Astrocyte of the hippocampus (primary cell): ENCODE measurements at regions not wholly inside any gene's neighbourhood (a gene's known extent, or its start where the extent isn't known, plus 50 kb on each side); places are given as distances from the start of the nearest gene placed in this dataset.

ENCODE experiments used
- DNase-seq: peaks from one replicate; pipeline ENCODE4 v3.0.0; 2011; ENCODE audit warnings: low read depth, low spot score

DNA sequence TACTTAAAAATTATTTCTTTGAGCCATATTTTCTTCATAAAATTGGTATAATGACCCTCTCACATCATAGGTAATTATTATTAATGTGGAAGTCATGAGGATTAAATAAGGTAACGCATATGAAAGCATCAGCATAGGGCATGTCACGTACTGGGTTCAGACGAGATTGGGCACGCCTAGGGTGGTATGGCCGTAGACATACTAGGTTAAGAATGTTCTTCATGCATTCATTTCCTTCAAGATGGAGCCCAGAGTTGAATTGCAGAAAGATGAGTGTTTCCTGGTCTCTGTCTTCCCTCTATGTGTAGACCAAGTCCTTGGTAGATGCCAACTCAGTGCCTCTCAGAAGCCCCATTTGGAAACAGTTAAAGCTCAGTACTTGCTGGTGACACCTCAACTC lies 174.1 kb upstream of the CLINT1 start:
- DNase-seq, result no peak

DNA sequence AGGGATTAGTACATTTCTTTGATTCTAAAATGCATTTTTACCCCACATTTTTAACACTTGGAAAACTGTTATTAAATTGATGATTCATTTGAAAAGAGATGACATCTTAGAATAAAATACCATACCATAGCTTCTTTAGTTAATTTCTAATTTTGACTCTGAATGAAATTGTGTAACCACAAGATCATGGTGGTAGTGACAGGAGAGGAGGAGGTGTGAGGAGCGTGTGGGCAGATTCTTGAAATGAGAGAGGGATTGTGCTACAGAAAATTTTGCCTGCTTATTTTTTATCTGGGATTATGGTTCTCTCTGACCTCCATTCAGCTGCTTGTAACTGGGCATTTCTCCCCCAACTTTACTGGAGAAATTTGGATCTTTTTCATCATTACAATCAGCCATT lies 173.3 kb upstream of the CLINT1 start:
- DNase-seq, result no peak

DNA sequence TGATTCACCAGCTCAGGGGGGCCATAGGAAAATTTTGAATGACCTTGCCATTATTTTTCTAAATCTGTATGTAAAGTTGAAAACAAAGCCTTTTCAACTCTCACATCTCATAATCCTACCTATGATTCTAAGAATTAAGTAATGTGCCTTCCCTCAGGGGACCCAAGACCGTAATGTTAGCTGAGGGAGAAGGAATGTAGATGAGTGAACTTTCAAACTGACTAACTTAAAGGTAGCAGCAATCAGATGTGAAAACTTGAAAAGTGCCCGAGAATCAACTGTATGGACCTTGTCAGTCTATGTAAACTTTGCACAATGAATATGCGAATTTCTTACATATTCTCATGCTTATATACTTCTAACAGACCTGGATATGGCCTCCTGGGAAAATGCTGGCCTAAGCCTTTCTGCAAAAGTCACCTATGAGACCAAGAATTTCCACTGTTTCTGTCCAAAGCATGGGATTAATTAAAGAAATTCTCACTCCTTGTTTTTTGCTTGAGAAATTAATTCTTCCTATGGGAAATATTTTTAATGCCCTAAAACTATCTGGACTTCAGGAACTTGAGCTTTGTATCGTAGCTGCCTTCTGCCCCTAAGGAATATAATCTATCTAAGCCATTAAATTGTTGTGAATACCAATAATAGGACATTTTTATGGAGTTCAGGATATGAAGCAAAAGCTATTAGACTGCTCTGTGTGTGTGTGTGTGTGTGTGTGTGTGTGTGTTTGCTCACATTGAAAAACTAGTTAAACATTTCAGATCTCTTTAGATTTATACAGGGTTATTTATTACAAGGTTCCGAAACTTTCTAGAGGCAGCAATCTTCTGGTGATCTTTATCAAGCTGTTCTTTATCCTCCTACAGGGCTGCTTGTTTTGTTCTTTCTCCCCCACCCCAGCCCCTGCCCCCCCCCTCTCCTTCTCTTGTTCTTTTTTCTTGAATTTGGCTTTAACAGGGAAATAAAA lies 169.1 kb upstream of the CLINT1 start:
- no peak for DNase-seq

DNA sequence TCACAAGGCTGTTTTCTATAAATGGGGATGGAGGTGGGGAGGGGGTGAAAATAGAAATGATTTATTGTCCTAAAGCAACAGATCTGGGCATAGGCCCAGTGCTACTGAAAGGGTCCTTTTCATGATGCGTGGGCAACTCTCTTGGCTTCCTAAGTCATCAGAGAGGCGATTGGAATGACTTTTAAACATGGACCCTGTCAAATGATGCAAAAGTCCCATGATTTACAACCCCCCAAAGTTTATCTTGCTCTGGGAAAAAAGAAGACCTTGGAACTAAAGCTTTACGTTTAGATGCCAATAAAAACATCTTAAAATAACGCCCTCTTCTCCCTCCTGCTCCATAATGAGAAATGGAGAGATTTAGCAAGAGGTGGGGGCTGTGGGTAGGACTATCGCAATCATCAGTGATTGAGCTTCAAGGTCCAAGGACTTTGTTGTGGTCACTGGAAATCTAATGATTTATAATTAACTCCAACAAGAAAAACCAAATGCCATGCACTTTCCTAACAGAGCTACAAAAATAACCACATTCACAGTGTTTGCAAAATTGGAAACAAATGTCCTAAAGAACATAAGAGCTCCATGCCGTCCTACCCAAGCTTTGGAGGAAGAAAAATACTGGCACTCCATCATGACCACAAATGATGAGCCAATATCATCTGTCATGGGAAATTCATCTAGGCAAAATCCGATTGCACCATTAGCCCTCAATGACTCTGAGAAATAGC lies 167.5 kb upstream of the CLINT1 start:
- peak; percentile 22 for DNase-seq

DNA sequence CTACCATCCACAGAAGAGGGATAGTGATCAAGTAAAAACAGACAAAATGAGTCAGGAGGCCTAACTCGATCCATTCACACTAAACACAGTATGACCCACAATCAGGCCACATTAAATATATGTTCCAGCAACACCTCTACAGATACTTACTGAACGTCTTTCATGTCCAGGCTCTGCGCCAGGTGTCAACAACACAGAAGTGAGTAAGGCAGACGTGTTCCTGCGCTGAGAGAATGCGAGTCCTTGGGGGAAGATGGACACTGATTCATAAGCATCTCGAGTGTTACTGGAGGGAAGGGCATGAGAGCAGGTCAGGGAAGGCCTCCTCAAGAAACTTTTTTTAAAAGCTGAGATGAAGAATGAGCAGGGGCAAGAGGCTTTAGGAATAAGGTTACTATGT lies 164.3 kb upstream of the CLINT1 start:
- no peak for DNase-seq

DNA sequence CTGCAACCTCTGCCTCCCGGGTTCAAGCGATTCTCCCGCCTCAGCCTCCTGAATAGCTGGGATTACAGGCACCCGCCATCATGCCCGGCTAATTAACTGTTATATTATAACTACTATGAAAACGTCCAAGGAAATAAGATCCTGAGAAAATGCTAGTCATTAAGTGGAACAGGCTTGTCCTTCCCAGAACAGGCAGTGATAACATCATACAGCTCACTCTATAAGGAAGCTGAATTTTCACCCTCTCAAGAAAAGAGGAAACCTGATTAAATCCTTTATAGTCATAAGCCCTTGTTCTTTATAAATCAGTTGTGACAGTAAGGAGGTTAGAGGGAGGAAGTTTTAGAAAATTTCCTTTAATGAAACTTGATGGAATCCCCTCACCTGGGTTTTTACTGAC lies 163.9 kb upstream of the CLINT1 start:
- DNase-seq, result no peak

DNA sequence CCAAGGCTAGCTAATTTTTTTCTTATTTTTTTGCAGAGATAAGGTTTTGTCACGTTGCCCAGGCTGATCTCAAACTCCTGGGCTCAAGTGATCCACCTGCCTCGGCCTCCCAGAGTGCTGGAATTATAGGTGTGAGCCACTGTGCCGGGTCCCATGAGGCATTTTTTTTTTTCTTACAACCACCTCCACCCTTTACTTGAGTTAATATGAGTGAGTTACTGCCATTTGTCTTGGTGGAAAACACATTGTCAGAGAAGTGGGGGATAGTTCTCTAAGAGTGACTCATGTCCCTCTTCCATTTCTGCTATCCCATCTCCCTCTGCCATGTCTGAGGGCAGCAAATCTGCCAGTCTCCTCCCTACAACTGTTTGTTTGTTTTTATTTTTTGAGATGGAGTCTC lies 163.4 kb upstream of the CLINT1 start:
- no peak for DNase-seq

DNA sequence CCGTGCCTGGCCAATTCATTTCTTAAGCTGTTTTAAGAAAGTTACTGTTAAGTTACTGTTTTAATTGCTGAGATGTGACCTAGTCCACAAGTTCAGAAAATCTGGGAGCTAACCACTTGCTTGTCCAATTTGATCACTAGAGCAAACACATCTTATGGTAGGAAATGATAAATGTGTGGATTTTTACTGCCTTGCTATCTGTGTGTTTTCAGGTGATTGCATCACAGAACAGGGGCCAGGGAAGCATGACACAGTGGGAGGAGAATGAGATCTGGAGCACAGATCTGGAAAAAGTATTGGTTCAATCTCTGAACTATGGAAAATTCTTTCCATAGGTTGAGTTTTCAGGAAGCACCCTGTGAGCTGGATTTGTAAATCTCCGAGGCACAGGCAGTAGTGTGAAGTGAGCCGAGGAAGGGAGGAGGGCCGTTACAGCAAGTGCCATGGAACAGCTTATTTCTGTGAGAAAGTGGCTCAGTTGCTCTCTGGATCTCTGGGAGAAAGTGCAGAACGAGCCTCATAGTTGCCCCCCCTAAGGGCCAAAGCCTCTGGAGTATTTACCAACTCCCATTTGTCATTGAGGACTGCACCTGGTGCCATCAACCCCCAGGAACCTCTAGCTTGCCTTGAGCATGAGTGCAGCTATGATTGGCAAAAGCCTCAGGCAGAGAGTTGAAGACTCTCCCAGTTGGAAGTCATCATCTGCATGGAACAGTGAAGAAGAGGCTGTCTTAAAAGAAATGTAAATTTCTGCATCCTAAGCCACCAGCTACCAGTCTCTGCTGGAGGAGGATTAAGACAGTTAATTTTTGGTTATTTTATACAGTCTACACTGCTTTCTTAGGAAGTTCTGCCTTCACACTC lies 161.8 kb upstream of the CLINT1 start:
- no peak for DNase-seq

DNA sequence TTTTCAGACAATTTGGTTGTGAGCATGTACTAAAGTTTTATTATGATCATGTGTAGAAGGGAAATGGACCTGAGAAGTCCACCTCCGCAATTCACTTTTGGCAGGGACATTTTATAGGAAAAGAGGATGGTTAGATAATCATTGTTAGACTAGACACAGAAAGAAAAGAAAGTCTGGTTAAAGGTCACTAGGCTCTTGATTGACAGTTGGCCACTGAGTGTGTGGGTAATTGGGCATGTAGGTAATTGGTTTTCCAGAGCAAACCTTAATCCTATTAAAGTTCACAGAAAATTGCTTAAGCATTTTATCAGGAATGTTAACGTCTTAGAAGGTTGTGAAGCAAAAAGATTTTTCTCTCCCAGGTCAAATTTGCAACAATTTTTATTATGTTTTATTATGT lies 158.5 kb upstream of the CLINT1 start:
- no peak for DNase-seq

DNA sequence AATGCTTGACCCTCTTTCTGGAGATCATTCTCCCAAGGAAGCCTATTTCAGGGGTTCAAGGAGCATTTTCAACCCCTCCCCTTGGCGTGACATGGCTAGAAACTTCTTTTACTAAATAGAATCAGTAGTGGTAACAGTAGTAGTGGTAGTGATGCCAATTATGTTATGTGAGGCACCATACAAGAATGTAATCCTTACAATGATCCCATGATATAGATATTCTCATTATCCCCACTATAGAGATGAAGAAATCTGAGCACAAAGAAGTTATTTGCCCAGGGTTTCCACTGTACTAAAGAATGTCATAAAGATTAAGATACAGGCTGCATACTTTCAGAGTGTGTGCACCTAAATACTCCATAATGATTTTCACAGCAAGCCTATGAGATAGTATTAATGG lies 155.4 kb upstream of the CLINT1 start:
- DNase-seq, result no peak

DNA sequence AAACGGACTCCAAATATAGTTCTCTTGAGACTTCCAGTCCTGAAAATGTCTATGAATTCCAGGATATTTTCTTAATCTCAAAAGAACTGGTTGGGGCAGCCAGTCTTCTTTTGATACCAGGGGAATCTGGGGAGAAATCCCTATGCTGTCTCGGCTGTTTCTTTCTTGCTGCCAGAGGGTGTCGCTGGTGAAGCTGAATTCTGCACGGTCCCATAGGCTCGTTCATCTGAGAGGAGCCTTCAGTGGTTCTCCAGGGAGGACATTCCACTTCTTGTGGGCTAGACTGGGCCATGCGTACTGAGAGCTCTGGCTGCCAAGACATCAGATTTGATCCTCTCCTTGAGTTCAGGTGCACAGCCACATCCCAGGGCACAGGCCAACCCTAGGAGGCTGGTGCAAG lies 155.0 kb upstream of the CLINT1 start:
- peak; percentile 60 for DNase-seq

DNA sequence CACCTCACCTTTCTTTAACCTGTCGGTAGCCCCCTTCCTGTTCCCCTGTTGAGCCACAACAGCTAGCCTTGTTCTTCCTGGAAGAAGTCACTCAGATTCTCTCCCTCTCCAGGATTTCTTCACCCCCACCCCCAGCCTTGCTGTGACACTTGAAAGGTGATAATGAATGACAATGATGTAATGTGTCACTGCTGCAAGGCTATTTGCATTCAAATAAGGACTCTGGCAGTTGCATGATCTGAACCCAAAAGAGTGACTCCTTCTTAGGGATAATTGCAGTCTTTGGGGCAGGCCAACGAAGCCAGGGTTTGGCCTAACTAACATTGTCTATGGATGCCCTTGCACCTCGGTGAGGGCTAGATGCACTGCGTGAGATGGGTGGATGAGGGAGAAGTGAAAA lies 154.4 kb upstream of the CLINT1 start:
- no peak for DNase-seq

DNA sequence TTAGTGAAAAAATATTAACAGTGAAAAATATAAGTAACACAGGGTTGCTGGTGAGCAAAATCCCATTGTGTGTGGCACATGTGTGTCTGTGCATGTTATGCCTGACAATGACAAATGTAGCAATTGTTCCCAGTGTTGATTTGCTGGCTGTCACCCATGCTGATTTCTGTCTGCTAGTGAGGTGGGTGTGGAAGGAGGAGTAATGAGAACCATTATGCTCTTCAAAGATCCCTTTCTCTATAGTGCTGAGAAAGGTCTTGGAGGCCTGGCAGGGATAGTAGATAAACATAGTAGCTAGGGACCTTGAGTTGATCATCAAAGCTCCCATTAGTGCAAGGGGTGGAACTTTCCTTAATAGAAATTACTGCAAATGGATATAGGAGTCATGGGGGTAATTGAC lies 152.5 kb upstream of the CLINT1 start:
- no peak for DNase-seq

DNA sequence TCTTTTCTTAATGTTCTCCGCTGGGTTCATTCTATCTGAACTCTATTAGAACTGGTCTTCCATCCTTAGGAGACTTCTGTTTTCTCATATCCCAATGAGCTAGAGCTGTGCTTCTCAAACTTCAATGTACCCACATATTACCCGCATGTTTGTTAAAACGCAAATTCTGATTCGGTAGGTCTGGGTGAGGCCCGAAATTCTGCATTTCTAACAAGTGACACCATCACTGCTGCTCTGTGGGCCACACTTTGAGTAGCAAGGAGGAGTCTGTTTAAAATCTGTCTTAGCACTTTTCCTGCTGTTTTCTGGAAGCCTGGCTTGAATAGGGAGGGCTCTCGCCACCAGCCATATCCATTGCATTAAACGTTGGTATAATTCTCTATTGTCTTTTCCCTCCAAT lies 151.9 kb upstream of the CLINT1 start:
- DNase-seq, result no peak

DNA sequence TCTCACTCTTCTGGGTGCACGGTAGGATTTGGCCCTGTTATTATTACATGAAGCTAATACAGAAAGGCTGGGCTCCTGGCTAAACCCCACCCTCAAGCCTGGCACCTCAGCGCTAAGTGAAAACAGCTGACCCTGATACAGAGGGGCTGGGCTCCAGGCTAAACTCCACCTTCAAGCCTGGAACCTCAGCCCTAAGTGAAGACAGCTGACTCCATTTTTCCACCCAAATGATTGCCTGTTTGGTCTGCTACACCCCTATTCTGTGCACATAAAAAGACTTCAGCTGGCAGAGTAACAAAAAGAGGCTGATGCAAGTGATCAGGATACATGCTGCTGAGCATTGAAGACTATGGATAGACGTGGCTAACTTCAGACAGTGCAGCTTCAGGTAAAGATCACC lies 148.4 kb upstream of the CLINT1 start:
- DNase-seq, result no peak

DNA sequence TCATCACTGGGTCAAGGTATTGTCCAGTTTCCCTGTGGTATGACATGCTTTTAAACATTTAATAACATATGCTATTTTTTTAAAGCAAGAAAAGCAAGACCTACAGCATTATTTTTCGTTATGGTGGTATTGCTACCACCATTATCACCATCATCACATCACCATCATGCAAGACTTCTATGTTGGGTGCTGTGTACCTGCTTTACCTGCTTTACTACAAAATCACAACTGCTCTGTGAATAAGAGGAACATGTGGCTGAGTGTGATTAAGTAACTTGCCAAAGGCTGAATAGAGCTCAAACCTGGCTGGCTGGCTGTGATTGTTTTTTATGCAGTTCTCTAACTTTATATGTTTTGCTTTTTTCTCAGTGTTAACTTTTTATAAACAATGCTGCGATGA lies 140.8 kb upstream of the CLINT1 start:
- no peak for DNase-seq

DNA sequence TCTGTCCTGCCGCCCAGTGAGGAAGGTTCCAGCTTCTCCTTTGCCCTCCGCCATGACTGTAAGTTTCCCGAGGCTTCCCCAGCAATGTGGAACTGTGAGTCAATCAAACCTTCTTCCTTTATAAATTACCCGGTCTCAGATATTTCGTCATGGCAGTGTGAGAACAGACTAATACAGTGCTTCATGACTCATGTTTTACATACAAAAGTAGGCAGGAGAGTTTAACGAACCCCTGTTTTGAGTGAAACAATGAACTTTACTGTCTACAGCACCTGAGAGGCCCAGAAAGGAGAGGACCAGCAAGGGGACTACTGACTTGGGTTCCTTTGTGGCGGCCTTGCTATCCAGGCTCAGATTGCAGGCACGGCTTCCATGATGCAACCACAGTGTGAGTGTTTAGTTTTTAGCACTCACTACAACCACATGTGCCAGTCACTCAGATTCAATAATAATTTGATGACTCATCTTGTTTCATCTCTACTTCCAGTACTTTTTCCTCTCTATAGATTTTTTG lies 139.1 kb upstream of the CLINT1 start:
- DNase-seq, result peak; percentile 32

DNA sequence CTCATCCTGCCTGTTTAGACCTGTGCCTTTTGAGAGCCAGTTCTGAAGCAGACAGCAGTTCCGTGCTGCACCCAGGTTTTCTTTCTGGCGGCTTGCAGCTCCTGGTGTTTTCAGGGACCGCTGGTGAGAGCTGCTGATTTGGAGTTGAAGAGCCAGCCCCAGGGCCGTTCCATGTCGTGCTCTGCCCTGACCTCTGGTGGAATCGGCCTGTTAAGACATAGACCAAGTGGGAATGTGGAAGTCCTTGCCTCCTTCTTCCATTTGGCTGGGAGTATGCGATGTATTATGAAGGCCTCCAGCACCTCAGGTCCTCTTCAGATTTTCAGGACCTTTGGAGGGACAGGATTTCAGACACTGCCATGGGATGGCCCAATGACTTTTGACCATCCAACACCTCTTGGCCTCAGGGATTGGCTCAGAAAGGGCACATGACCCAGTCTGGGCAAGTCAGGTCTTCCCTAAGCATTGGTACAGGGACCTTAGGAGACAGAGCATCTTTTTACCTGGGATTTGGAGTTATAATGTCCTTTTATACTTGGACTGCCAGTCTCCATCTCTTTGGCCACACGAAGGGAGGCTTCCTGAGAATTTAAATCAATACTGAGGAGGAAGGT lies 136.1 kb upstream of the CLINT1 start:
- DNase-seq, result peak; percentile 84

DNA sequence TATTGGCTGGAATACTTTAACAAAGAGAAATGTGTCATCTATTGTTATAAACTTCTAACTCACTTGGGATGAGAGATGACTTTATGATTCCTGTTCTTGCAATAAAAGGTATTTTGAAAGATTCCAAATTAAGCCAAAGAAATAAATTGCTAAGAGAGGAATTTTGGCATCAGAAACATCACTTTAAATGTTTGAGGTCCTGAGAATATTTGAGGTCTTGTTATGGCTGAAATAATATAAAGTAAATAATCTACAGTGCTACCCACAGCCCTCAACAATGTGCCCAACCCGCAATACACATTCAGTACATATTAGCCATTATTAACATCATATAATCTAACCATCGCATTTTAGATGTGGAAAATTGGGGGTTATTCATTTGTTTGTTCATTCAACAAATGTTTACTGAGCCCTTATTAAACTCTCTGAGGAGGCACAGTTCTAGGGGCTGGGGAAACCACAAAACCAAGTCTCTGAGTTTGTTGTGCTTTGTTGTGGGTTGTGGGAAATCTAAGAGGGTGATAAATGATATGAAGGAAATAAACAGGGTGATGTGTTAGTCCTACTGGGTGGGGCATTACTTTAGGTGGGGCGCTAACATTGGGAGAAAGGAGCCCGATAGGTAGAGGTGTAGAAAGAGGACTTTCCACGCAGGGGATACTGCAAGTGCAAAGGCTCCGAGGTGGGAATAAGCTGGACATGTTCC lies 135.2 kb upstream of the CLINT1 start:
- peak; percentile 84 for DNase-seq

DNA sequence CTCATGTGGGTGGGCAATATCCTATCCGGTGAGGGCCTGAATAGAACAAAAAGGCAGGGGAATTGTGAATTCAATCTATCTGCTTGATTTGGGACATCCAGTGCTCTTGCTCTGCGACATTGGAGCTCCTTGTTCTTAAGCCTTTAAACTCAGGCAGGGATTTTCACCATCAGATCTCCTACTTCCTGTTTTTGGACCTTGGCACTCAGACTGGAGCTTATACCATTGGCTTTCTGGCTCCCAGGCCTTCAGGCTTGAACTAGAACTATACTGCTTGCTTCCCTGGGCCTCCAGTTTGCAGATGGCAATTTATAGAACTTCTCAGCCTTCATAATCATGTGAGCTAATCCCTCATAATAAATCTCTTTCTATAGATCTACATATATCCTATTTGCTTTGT lies 134.3 kb upstream of the CLINT1 start:
- no peak for DNase-seq
